H54 (cell line): ENCODE measurements at regions not wholly inside any gene's neighbourhood (a gene's known extent, or its start where the extent isn't known, plus 50 kb on each side); places are given as distances from the start of the nearest gene placed in this dataset.

Source experiments
- DNase-seq: peaks from one replicate; pipeline ENCODE4 v3.0.0; 2011; ENCODE audit warnings: low spot score, mixed read lengths; ENCODE audit not compliant: insufficient read length
- FAIRE-seq: peaks from 3 replicates; lab custom pipeline; 2011; peaks lifted over from hg19 to GRCh38; lab: Jason Lieb, UNC
- POLR2A ChIP-seq: IDR thresholded peaks from 2 replicates; pipeline ENCODE4 v1.6.1; 2011; ENCODE audit warnings: low read depth, mild to moderate bottlenecking, low read length

- FAIRE-seq (no peak), DNase-seq (no peak)
- no peak for TF ChIP-seq POLR2A
These were observed 96.8 kb upstream of the ADAMTS16 start for GRCh38 chr5:5043346-5043745.

DNA sequence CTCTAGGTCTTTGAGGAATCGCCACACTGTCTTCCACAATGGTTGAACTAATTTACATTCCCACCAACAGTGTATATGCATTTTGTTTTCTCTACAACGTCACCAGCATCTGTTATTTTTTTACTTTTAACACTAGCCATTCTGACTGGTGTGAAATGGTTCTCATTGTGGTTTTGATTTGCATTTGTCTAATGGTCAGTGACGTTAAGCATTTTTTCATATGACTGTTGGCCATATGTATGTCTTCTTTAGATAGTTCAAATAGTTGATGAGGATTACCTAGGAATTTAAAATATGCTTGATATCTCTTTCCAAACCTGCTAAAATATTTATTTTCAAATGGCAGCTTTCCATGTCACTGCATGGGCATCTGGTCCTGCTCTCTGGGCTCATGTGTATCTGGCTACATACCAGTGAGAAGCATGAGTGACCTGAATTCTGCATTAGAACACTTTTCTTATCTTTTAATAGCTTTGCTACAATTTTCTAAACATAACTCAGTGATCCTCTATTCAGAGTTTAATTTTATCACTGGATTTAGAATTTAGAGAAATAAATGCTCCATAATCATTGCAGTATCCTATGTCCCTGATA is 95.8 kb upstream of the ADAMTS16 start:
- FAIRE-seq (no peak), DNase-seq (no peak)
- TF ChIP-seq POLR2A = no peak

DNA sequence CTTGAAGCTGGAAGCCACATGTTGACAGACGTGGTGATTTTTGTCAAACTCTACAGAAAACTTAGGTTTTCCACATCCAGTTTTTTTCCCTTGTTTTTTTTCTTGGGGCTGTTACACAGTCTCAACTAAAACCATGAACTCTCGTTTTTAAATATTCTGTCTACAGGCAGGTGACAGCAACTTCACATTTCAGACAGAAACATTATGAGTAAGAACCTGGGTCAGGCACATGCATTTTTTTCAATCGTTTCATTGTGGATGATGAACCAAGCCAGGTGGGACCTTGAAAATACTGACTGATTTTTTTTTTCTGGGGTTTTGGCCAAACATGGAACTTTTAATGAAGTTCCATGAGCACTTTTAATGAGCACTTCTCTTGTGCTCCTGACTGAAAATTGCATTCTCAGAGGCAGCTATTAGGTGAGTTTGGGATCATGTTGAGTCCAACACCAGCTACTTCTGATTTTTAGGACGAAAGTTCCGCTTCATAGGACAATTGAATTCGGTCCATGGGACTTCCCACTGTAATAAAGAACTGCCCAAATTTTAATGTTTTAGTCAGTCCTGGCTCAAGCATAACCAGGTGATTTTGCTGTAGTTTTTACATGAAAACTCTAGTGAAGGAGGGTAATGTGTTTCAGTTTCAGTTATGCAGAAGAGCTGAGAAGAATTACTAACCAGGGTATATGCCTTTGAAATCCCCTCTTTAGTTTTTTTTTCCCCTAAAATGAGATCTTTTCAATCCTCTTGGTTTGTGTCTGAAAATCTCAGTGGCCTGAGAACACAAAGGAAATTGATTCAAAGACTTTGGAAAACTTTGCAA is 93.2 kb upstream of the ADAMTS16 start:
- TF ChIP-seq POLR2A = no peak
- DNase-seq (no peak), FAIRE-seq (no peak)

GRCh38 chr5:5050801-5051200 is 89.3 kb upstream of the ADAMTS16 start:
- FAIRE-seq (no peak), DNase-seq (no peak)
- TF ChIP-seq POLR2A = no peak

GRCh38 chr5:5055712-5056111 is 84.4 kb upstream of the ADAMTS16 start:
- DNase-seq (no peak), FAIRE-seq (no peak)
- TF ChIP-seq POLR2A = no peak

DNA sequence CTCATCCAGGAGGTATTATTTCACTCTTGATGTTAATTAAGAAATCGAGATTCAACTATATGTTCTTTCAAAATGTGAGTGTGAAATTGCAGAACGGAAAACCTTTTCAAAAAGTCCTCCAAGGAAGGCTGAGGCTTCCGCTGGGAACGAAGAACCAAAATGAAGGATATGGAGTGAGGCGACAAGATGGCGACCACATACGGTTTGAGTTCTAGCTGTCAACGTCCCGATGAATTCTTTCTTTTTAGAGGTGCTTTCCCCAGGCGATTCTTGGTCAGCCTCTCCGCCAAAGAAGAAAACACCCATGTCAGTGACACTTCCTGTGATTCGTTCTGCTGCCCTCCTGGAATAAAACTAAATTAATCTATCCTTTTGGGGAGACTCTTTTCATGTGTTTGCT is 78.3 kb upstream of the ADAMTS16 start:
- DNase-seq (no peak), FAIRE-seq (no peak)
- no peak for TF ChIP-seq POLR2A

DNA sequence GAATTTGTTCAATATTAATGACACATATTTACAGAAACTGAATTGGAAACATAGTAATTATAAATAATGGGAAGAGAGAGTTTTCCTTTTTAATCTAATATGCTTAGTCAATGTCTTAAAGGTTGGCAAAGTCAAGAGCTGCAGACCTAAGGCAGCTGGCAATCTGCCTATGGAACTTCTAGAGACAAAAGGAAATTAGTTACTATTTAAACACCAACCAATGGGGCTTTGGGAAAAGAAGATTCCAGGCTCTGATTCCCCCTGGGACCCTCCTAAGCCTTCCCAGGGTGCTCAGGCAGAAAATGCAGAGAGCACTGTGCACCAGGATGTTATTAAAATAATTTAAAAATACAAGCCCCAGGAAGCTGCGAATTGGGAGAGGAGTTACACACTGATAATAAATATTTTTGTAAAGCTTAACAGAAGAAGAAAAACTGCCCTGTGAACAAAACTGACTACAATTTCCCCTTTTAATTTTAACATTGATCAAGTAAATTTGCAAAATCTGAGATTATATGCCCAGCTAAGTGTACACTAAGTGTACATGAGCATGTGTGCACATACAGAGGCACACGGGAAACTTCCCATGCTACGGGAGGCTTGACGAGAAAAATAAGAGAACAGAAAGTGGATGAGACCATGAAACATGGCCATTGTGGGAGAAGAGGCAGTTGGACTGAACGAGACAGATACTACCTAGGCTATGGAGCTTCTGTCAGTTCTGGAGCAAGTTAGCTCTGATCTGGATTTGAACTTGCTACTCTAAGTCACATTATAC is 77.4 kb upstream of the ADAMTS16 start:
- no peak for TF ChIP-seq POLR2A
- DNase-seq (no peak), FAIRE-seq (no peak)

DNA sequence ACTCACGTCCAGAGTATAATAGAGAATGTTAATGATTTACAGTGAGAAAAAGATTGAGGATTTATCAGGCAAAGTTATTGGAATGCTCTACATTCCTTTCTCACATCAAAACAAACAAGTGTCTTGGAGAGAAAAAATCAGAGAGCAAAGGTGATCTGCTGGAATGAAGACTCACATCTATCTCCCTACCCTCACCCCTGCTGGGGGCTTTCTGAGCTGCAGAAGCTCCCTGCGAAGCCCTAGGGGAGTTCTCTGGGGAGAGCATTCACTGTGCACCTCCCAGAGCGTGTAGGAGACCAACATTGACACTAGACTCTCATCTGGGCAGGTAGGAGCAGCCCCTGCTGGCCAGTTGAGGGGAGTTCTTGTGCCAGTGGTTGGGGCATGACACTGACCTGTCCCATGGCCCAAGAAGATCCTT is 76.6 kb upstream of the ADAMTS16 start:
- no peak for DNase-seq
- FAIRE-seq = no peak
- no peak for TF ChIP-seq POLR2A

DNA sequence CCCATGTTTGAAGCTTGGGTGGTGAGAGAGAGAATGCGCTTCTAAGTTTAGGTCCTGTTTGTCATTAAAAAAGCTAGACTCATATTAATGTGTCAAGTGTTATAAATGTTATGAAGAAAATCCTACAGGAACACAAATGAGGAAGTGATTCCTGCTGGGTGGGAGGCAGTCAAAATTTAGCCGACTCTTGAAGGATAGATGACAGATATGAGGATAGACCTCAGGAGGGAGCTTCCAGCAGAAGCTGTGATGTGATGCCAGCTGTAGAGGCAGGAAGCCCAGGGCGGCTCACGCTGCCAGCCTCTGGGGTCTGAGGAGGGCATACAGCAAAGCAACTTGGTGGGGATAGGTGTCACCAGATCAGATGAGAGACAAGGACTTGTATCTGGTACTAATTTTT is 74.7 kb upstream of the ADAMTS16 start:
- FAIRE-seq = no peak
- no peak for DNase-seq
- TF ChIP-seq POLR2A = no peak

- no peak for DNase-seq
- TF ChIP-seq POLR2A = no peak
- FAIRE-seq = no peak
These were observed 73.6 kb upstream of the ADAMTS16 start for GRCh38 chr5:5066276-5067186.

- no peak for FAIRE-seq
- no peak for TF ChIP-seq POLR2A
- no peak for DNase-seq
These were observed 70.3 kb upstream of the ADAMTS16 start for GRCh38 chr5:5069851-5070250.

- no peak for FAIRE-seq
- no peak for DNase-seq
- TF ChIP-seq POLR2A = no peak
These were observed 68.6 kb upstream of the ADAMTS16 start for GRCh38 chr5:5071554-5071953.

GRCh38 chr5:5077236-5077635 is 62.9 kb upstream of the ADAMTS16 start:
- DNase-seq (no peak), FAIRE-seq (no peak)
- TF ChIP-seq POLR2A = no peak
